SK-N-SH (cell line): ENCODE measurements at regions not wholly inside any gene's neighbourhood (a gene's known extent, or its start where the extent isn't known, plus 50 kb on each side); places are given as distances from the start of the nearest gene placed in this dataset.

ENCODE experiments used
- CTCF ChIA-PET: fragments of 300-600, 350-600 bp; formaldehyde crosslinking; extraction: SDS; loops from one replicate; lab custom pipeline; 2021; lab: Yijun Ruan, JAX
- POLR2A ChIA-PET: fragments of 350-600 bp; sonication (Branson Sonifier 250); formaldehyde crosslinking; extraction: SDS; loops from one replicate; lab custom pipeline; 2020; ENCODE audit warnings: antibody characterized with exemption, inconsistent platforms; lab: Yijun Ruan, JAX
- DNase-seq: peaks from one replicate; pipeline ENCODE4 v3.0.0; 2012
- H2AFZ ChIP-seq: fragments of 200-600 bp; sonication (generic); 2 replicates; pipeline ENCODE4 v1.8.1; 2016; ENCODE audit warnings: antibody characterized with exemption, mild to moderate bottlenecking, low read depth
- H3F3A ChIP-seq: fragments of 200-600 bp; sonication (generic); replicated peaks from 2 replicates; pipeline ENCODE3; 2016; ENCODE audit warnings: antibody characterized with exemption, mild to moderate bottlenecking; ENCODE audit not compliant: insufficient read depth
- H3K27ac ChIP-seq, 2 experiments: fragments of 200-500 bp in 1 of 2; fragments of 200-600 bp in 1 of 2; sonication (Bioruptor generic) in 1 of 2; sonication (generic), shearing (Covaris generic) in 1 of 2; 2 replicates each; pipeline versions ENCODE4 v1.5.1 to v1.6.1; 2014 to 2016; ENCODE audit warnings: low read depth in 2 of 2, inconsistent platforms in 1 of 2, low read length in 1 of 2, mild to moderate bottlenecking in 1 of 2, mixed read lengths in 1 of 2
- H3K27me3 ChIP-seq: fragments of 200-600 bp; sonication (generic), shearing (Covaris generic); 2 replicates; pipeline ENCODE4 v1.6.1; 2016; ENCODE audit warnings: mixed run types; ENCODE audit not compliant: insufficient read depth
- H3K36me3 ChIP-seq, 2 experiments: fragments of 200-500 bp in 1 of 2; fragments of 200-600 bp in 1 of 2; sonication (Bioruptor generic) in 1 of 2; sonication (generic) in 1 of 2; replicated peaks in 1 of 2; 2 replicates each; pipeline versions ENCODE3 to v1.5.1; 2014 to 2016; ENCODE audit warnings: low read length in 1 of 2, mild to moderate bottlenecking in 1 of 2; ENCODE audit not compliant: insufficient read depth in 2 of 2, control insufficient read depth in 1 of 2
- H3K4me1 ChIP-seq, 2 experiments: fragments of 200-500 bp in 1 of 2; fragments of 200-600 bp in 1 of 2; sonication (Bioruptor generic) in 1 of 2; sonication (generic), shearing (Covaris generic) in 1 of 2; 2 replicates each; pipeline versions ENCODE4 v1.5.1 to v1.6.1; 2014 to 2016; ENCODE audit warnings: low read depth in 1 of 2, low read length in 1 of 2, mixed run types in 1 of 2; ENCODE audit not compliant: insufficient read depth in 2 of 2, control insufficient read depth in 1 of 2
- H3K4me2 ChIP-seq: fragments of 200-600 bp; sonication (generic), shearing (Covaris generic); 2 replicates; pipeline ENCODE4 v1.6.1; 2017; ENCODE audit warnings: mixed run types
- H3K4me3 ChIP-seq, 2 experiments: fragments of 200-500 bp in 1 of 2; fragments of 200-600 bp in 1 of 2; sonication (Bioruptor generic) in 1 of 2; sonication (generic), shearing (Covaris generic) in 1 of 2; 2 replicates each; pipeline versions ENCODE4 v1.5.1 to v1.8.1; 2014 to 2016; ENCODE audit warnings: low read depth in 2 of 2, inconsistent platforms in 1 of 2, low read length in 1 of 2, mild to moderate bottlenecking in 1 of 2, mixed read lengths in 1 of 2, moderate library complexity in 1 of 2
- H3K79me2 ChIP-seq: fragments of 200-600 bp; sonication (generic); 2 replicates; pipeline ENCODE4 v1.8.1; 2017; ENCODE audit warnings: mild to moderate bottlenecking; ENCODE audit not compliant: insufficient read depth
- H3K9ac ChIP-seq: fragments of 200-600 bp; sonication (generic); 2 replicates; pipeline ENCODE4 v1.6.1; 2017; ENCODE audit warnings: mixed run types
- H3K9me2 ChIP-seq: fragments of 200-600 bp; sonication (generic); 2 replicates; pipeline ENCODE4 v1.6.1; 2017; ENCODE audit warnings: mixed run types
- H3K9me3 ChIP-seq: fragments of 200-600 bp; sonication (generic); 2 replicates; pipeline ENCODE4 v1.6.1; 2017; ENCODE audit warnings: mixed run types, mild to moderate bottlenecking, moderate library complexity
- H4K20me1 ChIP-seq: fragments of 200-600 bp; sonication (generic); 2 replicates; pipeline ENCODE4 v1.6.1; 2017; ENCODE audit warnings: mild to moderate bottlenecking, mixed run types; ENCODE audit not compliant: insufficient read depth
- CHD2 ChIP-seq: fragments of 150-350 bp; IDR thresholded peaks from 2 replicates; pipeline ENCODE4 v1.6.1; 2018; ENCODE audit warnings: low read length; ENCODE audit not compliant: partially characterized antibody
- CTCF ChIP-seq: fragments of 200-600 bp; sonication (generic); IDR thresholded peaks from 2 replicates; pipeline ENCODE4 v1.6.1; 2017; ENCODE audit warnings: antibody characterized with exemption, mild to moderate bottlenecking, moderate library complexity
- ELF1 ChIP-seq: IDR thresholded peaks from 2 replicates; pipeline ENCODE4 v1.4.0; 2012
- FOXM1 ChIP-seq: IDR thresholded peaks from 2 replicates; pipeline ENCODE4 v1.4.0; 2012; ENCODE audit warnings: low read depth, mild to moderate bottlenecking
- GATA2 ChIP-seq: sonication (generic); formaldehyde crosslinking; IDR thresholded peaks from 2 replicates; pipeline ENCODE4 v1.5.0; 2020; ENCODE audit warnings: mild to moderate bottlenecking, missing genetic modification reagents
- IRF3 ChIP-seq: fragments of 150-350 bp; IDR thresholded peaks from 2 replicates; pipeline ENCODE4 v1.6.1; 2016; ENCODE audit warnings: mild to moderate bottlenecking, low read depth, low read length
- JUND ChIP-seq: IDR thresholded peaks from 2 replicates; pipeline ENCODE4 v1.4.0; 2012
- MEF2A ChIP-seq: IDR thresholded peaks from 2 replicates; pipeline ENCODE4 v1.4.0; 2012; ENCODE audit warnings: low read depth, borderline replicate concordance
- MXI1 ChIP-seq: IDR thresholded peaks from 2 replicates; pipeline ENCODE4 v1.6.1; 2012; ENCODE audit warnings: mild to moderate bottlenecking, low read depth, low read length, improper control_type of control experiment
- NFIC ChIP-seq: IDR thresholded peaks from 2 replicates; pipeline ENCODE4 v1.4.0; 2012; ENCODE audit warnings: borderline replicate concordance
- RAD21 ChIP-seq: IDR thresholded peaks from 2 replicates; pipeline ENCODE4 v1.6.1; 2012; ENCODE audit warnings: mild to moderate bottlenecking, low read length
- RCOR1 ChIP-seq: fragments of 150-350 bp; IDR thresholded peaks from 2 replicates; pipeline ENCODE4 v1.6.1; 2017; ENCODE audit warnings: antibody characterized with exemption, low read length
- SIN3A ChIP-seq: IDR thresholded peaks from 2 replicates; pipeline ENCODE4 v1.6.1; 2012; ENCODE audit warnings: low read depth, mild to moderate bottlenecking, low read length, moderate library complexity, borderline replicate concordance
- SMC3 ChIP-seq: IDR thresholded peaks from 2 replicates; pipeline ENCODE4 v1.6.1; 2012; ENCODE audit warnings: low read depth, low read length, improper control_type of control experiment
- USF1 ChIP-seq: IDR thresholded peaks from 2 replicates; pipeline ENCODE4 v1.4.0; 2012; ENCODE audit warnings: low read depth, borderline replicate concordance
- YY1 ChIP-seq: IDR thresholded peaks from 2 replicates; pipeline ENCODE4 v1.4.0; 2012; ENCODE audit warnings: low read depth, mild to moderate bottlenecking
- ZBTB33 ChIP-seq: IDR thresholded peaks from 2 replicates; pipeline ENCODE4 v1.4.0; 2012; ENCODE audit warnings: low read depth, borderline replicate concordance
- WGBS: methylation state at CpG from one replicate; pipeline ENCODE4 v1.1.6; 2017; ENCODE audit warnings: low lambda C conversion rate; 5-methylcytosine and 5-hydroxymethylcytosine counted together

DNA sequence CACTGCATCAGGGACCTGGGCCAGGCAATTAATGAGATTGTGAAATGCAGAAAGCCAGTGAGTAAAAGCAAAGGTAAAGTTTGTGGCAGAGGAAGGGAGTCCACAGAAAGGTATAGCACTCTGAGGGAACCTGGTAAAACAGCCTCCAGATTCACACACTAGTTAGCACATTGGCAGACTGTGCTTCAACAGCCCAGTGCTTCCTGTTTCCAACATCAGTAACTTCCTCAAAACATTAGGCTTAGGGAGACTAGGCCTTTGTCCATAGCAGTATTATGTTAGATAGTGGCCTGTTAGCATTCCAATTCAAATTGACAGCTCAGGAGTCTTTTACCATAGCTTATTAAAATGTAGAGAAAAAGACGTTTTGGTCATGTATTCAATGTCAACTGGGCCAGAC, 582.6 kb upstream of the ACTRT1 start:
- no peak for TF ChIP-seq CTCF
- TF ChIP-seq USF1, result no peak
- no peak for TF ChIP-seq NFIC
- TF ChIP-seq GATA2, result no peak
- TF ChIP-seq IRF3, result no peak
- TF ChIP-seq RAD21, result no peak
- TF ChIP-seq JUND, result no peak
- TF ChIP-seq ZBTB33, result no peak
- TF ChIP-seq, all 33 proteins: peak for 0
- WGBS, result 0% methylated on average over 1 of the region's 1 CpG
- Histone ChIP-seq H3K9me2 (no peaks in the 10 kb centered on the region), H3K4me1 (no peaks in the 10 kb centered on the region; a peak in 1 of 4 replicates), H3K36me3 (no peaks in the 10 kb centered on the region), H3K27me3 (no peaks in the 10 kb centered on the region), H3K79me2 (no peaks in the 10 kb centered on the region), H3K4me3 (no peak overlapping the region), H3F3A (no peaks in the 10 kb centered on the region), H3K27ac (no peak overlapping the region), H2AFZ (no peak overlapping the region), H4K20me1 (no peaks in the 10 kb centered on the region), H3K9me3 (no peaks in the 10 kb centered on the region), H3K9ac (no peak overlapping the region), H3K4me2 (no peak overlapping the region)
- POLR2A ChIA-PET, result no interaction called here
- DNase-seq, result no peak
- CTCF ChIA-PET, result interaction anchor here (1.1 kb wide), 1 partner anchor 15 kb away, joined by 4 read pairs; no protein-coding TSS in a partner anchor

GRCh38 chrX:128623361-128623760, 571.2 kb upstream of the ACTRT1 start:
- Histone ChIP-seq H3K27me3 (no peaks in the 10 kb centered on the region), H3K79me2 (no peaks in the 10 kb centered on the region), H3K36me3 (no peaks in the 10 kb centered on the region), H3K4me2 (no peak overlapping the region), H3K9ac (no peak overlapping the region), H4K20me1 (no peaks in the 10 kb centered on the region), H2AFZ (no peak overlapping the region), H3K4me3 (no peak overlapping the region), H3K9me2 (no peaks in the 10 kb centered on the region), H3F3A (no peaks in the 10 kb centered on the region), H3K9me3 (no peaks in the 10 kb centered on the region), H3K27ac (no peak overlapping the region), H3K4me1 (no peaks in the 10 kb centered on the region)
- 60% methylated on average over 1 of the region's 1 CpG for WGBS
- POLR2A ChIA-PET, result no interaction called here
- CTCF ChIA-PET, result no interaction called here
- DNase-seq, result no peak
- TF ChIP-seq SMC3, result no peak
- no peak for TF ChIP-seq NFIC
- TF ChIP-seq FOXM1, result no peak
- TF ChIP-seq ZBTB33, result no peak
- no peak for TF ChIP-seq MXI1
- no peak for TF ChIP-seq MEF2A
- no peak for TF ChIP-seq CHD2
- no peak for TF ChIP-seq YY1
- TF ChIP-seq ELF1, result no peak
- no peak for TF ChIP-seq SIN3A
- TF ChIP-seq RCOR1, result no peak
- TF ChIP-seq JUND, result no peak
